GM21367 (cell line): ENCODE measurements at regions not wholly inside any gene's neighbourhood (a gene's known extent, or its start where the extent isn't known, plus 50 kb on each side); places are given as distances from the start of the nearest gene placed in this dataset.
A peak's percentile ranks its signal among the peaks of the same experiment; 100 is the strongest.

Experiments used
- ATAC-seq: cut with Tn5 transposase; IDR thresholded peaks from one replicate; pipeline ENCODE4 v1.9.1; 2021; ENCODE audit not compliant: unreplicated experiment

- no peak for ATAC-seq
Measured at GRCh38 chrX:10811111-10811510, 190.7 kb upstream of the MID1 start.

- ATAC-seq: no peak
Measured at GRCh38 chrX:10813761-10814160, 193.4 kb upstream of the MID1 start.

GRCh38 chrX:10818651-10819050, 198.3 kb upstream of the MID1 start:
- ATAC-seq: no peak

- ATAC-seq: no peak
Measured at GRCh38 chrX:10819973-10820372, 199.6 kb upstream of the MID1 start.

- no peak for ATAC-seq
Measured at GRCh38 chrX:10821293-10821692, 200.9 kb upstream of the MID1 start.

- ATAC-seq: no peak
Measured at GRCh38 chrX:10828036-10828435, 207.7 kb upstream of the MID1 start.

- no peak for ATAC-seq
Measured at GRCh38 chrX:10828640-10829039, 208.3 kb upstream of the MID1 start.

- ATAC-seq: no peak
Measured at GRCh38 chrX:10831716-10832502, 211.5 kb upstream of the MID1 start.

GRCh38 chrX:10833299-10834169, 213.1 kb upstream of the MID1 start:
- no peak for ATAC-seq

- ATAC-seq: no peak
Measured at GRCh38 chrX:10841579-10841978, 221.2 kb upstream of the MID1 start.

GRCh38 chrX:10842646-10843045, 222.3 kb upstream of the MID1 start:
- no peak for ATAC-seq

GRCh38 chrX:10847333-10847732, 226.9 kb upstream of the MID1 start:
- ATAC-seq: no peak

GRCh38 chrX:10851809-10852208, 231.4 kb upstream of the MID1 start:
- no peak for ATAC-seq

- no peak for ATAC-seq
Measured at GRCh38 chrX:10854594-10854993, 234.2 kb upstream of the MID1 start.

- no peak for ATAC-seq
Measured at GRCh38 chrX:10855845-10856244, 235.5 kb upstream of the MID1 start.

GRCh38 chrX:10856797-10857196, 236.4 kb upstream of the MID1 start:
- no peak for ATAC-seq

- no peak for ATAC-seq
Measured at GRCh38 chrX:10859353-10859752, 239.0 kb upstream of the MID1 start.

- peak; percentile 64 for ATAC-seq
Measured at GRCh38 chrX:10875995-10876394, 235.1 kb upstream of the HCCS start.

GRCh38 chrX:10882484-10882883, 228.6 kb upstream of the HCCS start:
- no peak for ATAC-seq

- ATAC-seq: no peak
Measured at GRCh38 chrX:10884246-10884645, 226.9 kb upstream of the HCCS start.

- ATAC-seq: no peak
Measured at GRCh38 chrX:10892621-10893225, 218.4 kb upstream of the HCCS start.

GRCh38 chrX:10893366-10893765, 217.8 kb upstream of the HCCS start:
- ATAC-seq: no peak
